K562 (cell line): ENCODE measurements at regions not wholly inside any gene's neighbourhood (a gene's known extent, or its start where the extent isn't known, plus 50 kb on each side); places are given as distances from the start of the nearest gene placed in this dataset.

Experiments used
- ATAC-seq: fragments of 200-7000 bp; cut with Tn5 transposase; 3 replicates; pipeline ENCODE4 v1.9.1; 2020; ENCODE audit warnings: moderate library complexity
- BruUV-seq: library from RNA; stranded (reverse); fragments of 400-500 nt; replicated peaks from 2 replicates; lab custom pipeline; 2021; lab: Mats Ljungman, UMichigan
- CTCF ChIA-PET: fragments of 300-600 bp; formaldehyde crosslinking; extraction: SDS; loops from one replicate; lab custom pipeline; 2021; ENCODE audit warnings: low intra/inter-chr PET ratio; lab: Yijun Ruan, JAX
- POLR2A ChIA-PET: fragments of 300-600, 350-650 bp; sonication (Branson Sonifier 250); formaldehyde crosslinking; extraction: SDS; loops from one replicate; lab custom pipeline; 2021; ENCODE audit warnings: antibody characterized with exemption, inconsistent platforms; lab: Yijun Ruan, JAX
- DNase-seq, 4 experiments: peaks; one replicate each; pipeline versions ENCODE4 v3.0.0 to v3.0.0-alpha.2; 2011 to 2018; ENCODE audit warnings: low spot score in 3 of 4, mixed read lengths in 3 of 4; ENCODE audit errors: extremely low read depth in 1 of 4
- FAIRE-seq: peaks from 2 replicates; lab custom pipeline; 2011; peaks lifted over from hg19 to GRCh38; lab: Jason Lieb, UNC
- H2AFZ ChIP-seq: 2 replicates; pipeline ENCODE4 v1.6.0; 2011; ENCODE audit warnings: low read depth, low read length, control low read depth, inconsistent platforms
- H3K27ac ChIP-seq: fragments of 200-600 bp; 3 replicates; pipeline ENCODE4 v1.8.0; 2011; ENCODE audit warnings: low read depth, mild to moderate bottlenecking, control low read depth, inconsistent platforms, low read length, moderate library complexity, mixed read lengths; ENCODE audit errors: extremely low read depth
- H3K27me3 ChIP-seq, 2 experiments: fragments of 300-600 bp in 1 of 2; 2 replicates in 1 of 2; 3 replicates in 1 of 2; pipeline versions ENCODE4 v1.6.0 to v1.8.0; 2011; ENCODE audit warnings: inconsistent platforms in 2 of 2, low read length in 2 of 2, mild to moderate bottlenecking in 1 of 2, mixed read lengths in 1 of 2, moderate library complexity in 1 of 2; ENCODE audit not compliant: control insufficient read depth in 2 of 2, insufficient read depth in 2 of 2
- H3K36me3 ChIP-seq: fragments of 300-600 bp; 3 replicates; pipeline ENCODE4 v1.8.0; 2011; ENCODE audit warnings: mild to moderate bottlenecking, low read length, inconsistent platforms; ENCODE audit not compliant: control insufficient read depth, insufficient read depth
- H3K4me1 ChIP-seq, 2 experiments: fragments of 200-600 bp in 1 of 2; replicated peaks in 1 of 2; 2 replicates in 1 of 2; 3 replicates in 1 of 2; pipeline versions ENCODE4 v1.5.1 to v1.8.0; 2011; ENCODE audit warnings: inconsistent platforms in 2 of 2, low read length in 2 of 2, mild to moderate bottlenecking in 1 of 2, mixed read lengths in 1 of 2, moderate library complexity in 1 of 2; ENCODE audit not compliant: control insufficient read depth in 2 of 2, insufficient read depth in 2 of 2
- H3K4me2 ChIP-seq: 2 replicates; pipeline ENCODE4 v1.6.1; 2011; ENCODE audit warnings: low read length, control low read depth, inconsistent platforms, mixed read lengths; ENCODE audit not compliant: insufficient read depth
- H3K4me3 ChIP-seq: fragments of 200-600 bp; sonication (generic), shearing (Covaris generic); 2 replicates; pipeline ENCODE4 v1.5.1; 2016; ENCODE audit warnings: control low read depth, inconsistent platforms
- H3K79me2 ChIP-seq: fragments of 200-600 bp; 3 replicates; pipeline ENCODE4 v1.8.0; 2011; ENCODE audit warnings: low read length, inconsistent platforms; ENCODE audit not compliant: control insufficient read depth, insufficient read depth
- H3K9ac ChIP-seq, 2 experiments: 2 replicates each; pipeline versions ENCODE4 v1.6.0 to v1.6.1; 2011; ENCODE audit warnings: low read depth in 2 of 2, low read length in 2 of 2, control low read depth in 1 of 2, inconsistent platforms in 1 of 2, mild to moderate bottlenecking in 1 of 2, mixed read lengths in 1 of 2; ENCODE audit not compliant: insufficient read depth in 1 of 2
- H3K9me1 ChIP-seq: one replicate; pipeline ENCODE4 v1.6.0; 2011; ENCODE audit warnings: inconsistent platforms, mild to moderate bottlenecking, low read length, moderate library complexity; ENCODE audit not compliant: control insufficient read depth, insufficient read depth
- H3K9me3 ChIP-seq: replicated peaks from 2 replicates; pipeline ENCODE4 v1.5.1; 2011; ENCODE audit warnings: low read depth, low read length, inconsistent platforms; ENCODE audit not compliant: control insufficient read depth, insufficient read depth
- H4K20me1 ChIP-seq: replicated peaks from 2 replicates; pipeline ENCODE4 v1.6.1; 2011; ENCODE audit warnings: low read length, inconsistent platforms, mixed read lengths; ENCODE audit not compliant: control insufficient read depth, insufficient read depth
- CBFA2T2 ChIP-seq: fragments of 450-650 bp; conservative IDR thresholded peaks from 2 replicates; pipeline ENCODE4 v1.6.1; 2017; ENCODE audit warnings: mild to moderate bottlenecking
- CHD2 ChIP-seq: IDR thresholded peaks from 2 replicates; pipeline ENCODE4 v1.6.1; 2011; ENCODE audit warnings: low read depth, low read length
- CHD4 ChIP-seq: fragments of 200-600 bp; sonication (generic); IDR thresholded peaks from 3 replicates; pipeline ENCODE4 v1.6.1; 2012; ENCODE audit warnings: low read depth, mild to moderate bottlenecking, mixed read lengths, low read length, inconsistent platforms; ENCODE audit not compliant: insufficient read depth, insufficient replicate concordance, poor library complexity, severe bottlenecking
- DMBX1 ChIP-seq: fragments of 250-450 bp; sonication (Bioruptor Pico); IDR thresholded peaks from 2 replicates; pipeline ENCODE4 v1.8.0; 2022; ENCODE audit warnings: inconsistent platforms, mild to moderate bottlenecking, moderate library complexity, borderline replicate concordance
- MCM3 ChIP-seq: fragments of 450-650 bp; IDR thresholded peaks from 2 replicates; pipeline ENCODE4 v1.6.1; 2016
- MEIS2 ChIP-seq: fragments of 450-650 bp; IDR thresholded peaks from 2 replicates; pipeline ENCODE4 v1.6.1; 2014; ENCODE audit warnings: mild to moderate bottlenecking; ENCODE audit not compliant: partially characterized antibody
- NR2F6 ChIP-seq: fragments of 450-650 bp; formaldehyde crosslinking; IDR thresholded peaks from 2 replicates; pipeline ENCODE4 v1.4.0; 2020; ENCODE audit warnings: mild to moderate bottlenecking
- PML ChIP-seq: IDR thresholded peaks from 2 replicates; pipeline ENCODE4 v1.6.1; 2012; ENCODE audit warnings: low read length, inconsistent platforms
- PRPF4 ChIP-seq: fragments of 200-400 bp; formaldehyde crosslinking; IDR thresholded peaks from one replicate; pipeline ENCODE4 v1.6.1; 2017; ENCODE audit warnings: low read length, low read depth, mild to moderate bottlenecking; ENCODE audit not compliant: insufficient read depth, poor library complexity, severe bottlenecking
- SUPT5H ChIP-seq: fragments of 450-650 bp; IDR thresholded peaks from 2 replicates; pipeline ENCODE4 v1.6.1; 2016
- TOE1 ChIP-seq, 2 experiments: fragments of 450-650 bp in 1 of 2; sonication (generic) in 1 of 2; formaldehyde crosslinking in 1 of 2; IDR thresholded peaks; 2 replicates each; pipeline versions ENCODE4 v1.7.1 to v1.8.0; 2016 to 2022; ENCODE audit warnings: borderline replicate concordance in 2 of 2, mild to moderate bottlenecking in 2 of 2, antibody characterized with exemption in 1 of 2, inconsistent platforms in 1 of 2, low read depth in 1 of 2, missing genetic modification reagents in 1 of 2, moderate library complexity in 1 of 2
- YY1 ChIP-seq, 3 experiments: IDR thresholded peaks; 2 replicates each; pipeline ENCODE4 v1.6.1; 2011; ENCODE audit warnings: low read length in 2 of 3, mild to moderate bottlenecking in 2 of 3, moderate library complexity in 2 of 3, borderline replicate concordance in 1 of 3, control low read depth in 1 of 3, low read depth in 1 of 3; ENCODE audit not compliant: insufficient read depth in 3 of 3, insufficient replicate concordance in 2 of 3, control insufficient read depth in 1 of 3, insufficient read length in 1 of 3; ENCODE audit errors: extremely low read depth in 1 of 3
- ZNF274 ChIP-seq: IDR thresholded peaks from 2 replicates; pipeline ENCODE4 v1.6.1; 2011; ENCODE audit warnings: low read depth, mild to moderate bottlenecking, low read length, moderate library complexity, borderline replicate concordance
- ZNF561 ChIP-seq: fragments of 450-650 bp; formaldehyde crosslinking; conservative IDR thresholded peaks from 2 replicates; pipeline ENCODE4 v1.4.0; 2020; ENCODE audit warnings: mild to moderate bottlenecking, moderate library complexity
- WGBS: fragments of 100-300 bp; shearing (Covaris generic); methylation state at CpG from one replicate; pipeline ENCODE4 v1.1.6; 2016; ENCODE audit warnings: low coverage, mixed read lengths; ENCODE audit not compliant: insufficient coverage; ENCODE audit errors: missing lambda C conversion rate; 5-methylcytosine and 5-hydroxymethylcytosine counted together
- in situ Hi-C: fragments of 300-500 bp; cut with MboI; formaldehyde crosslinking; loops from 4 replicates; pipeline ENCODE4 v1.15.0; 2018; ENCODE audit warnings: inconsistent platforms, mixed read lengths
- intact Hi-C: fragments of 100-400 bp; cut with micrococcal nuclease; formaldehyde crosslinking; loops from 2 replicates; pipeline ENCODE4 v1.14.2; 2022
- TF ChIP-seq, protein P1 (sequence below): fragments of 250-450 bp; sonication (Bioruptor Pico); IDR thresholded peaks from 2 replicates; pipeline ENCODE4 v1.5.0; 2022; ENCODE audit warnings: mild to moderate bottlenecking
- TF ChIP-seq, protein P2 (sequence below), 2 experiments: fragments of 450-650 bp; IDR thresholded peaks; 2 replicates each; pipeline ENCODE4 v1.6.1; 2016
- TF ChIP-seq, protein P3 (sequence below): sonication (generic); formaldehyde crosslinking; IDR thresholded peaks from 2 replicates; pipeline ENCODE4 v1.8.0; 2022; ENCODE audit warnings: mild to moderate bottlenecking, low read depth, missing genetic modification reagents

DNA sequence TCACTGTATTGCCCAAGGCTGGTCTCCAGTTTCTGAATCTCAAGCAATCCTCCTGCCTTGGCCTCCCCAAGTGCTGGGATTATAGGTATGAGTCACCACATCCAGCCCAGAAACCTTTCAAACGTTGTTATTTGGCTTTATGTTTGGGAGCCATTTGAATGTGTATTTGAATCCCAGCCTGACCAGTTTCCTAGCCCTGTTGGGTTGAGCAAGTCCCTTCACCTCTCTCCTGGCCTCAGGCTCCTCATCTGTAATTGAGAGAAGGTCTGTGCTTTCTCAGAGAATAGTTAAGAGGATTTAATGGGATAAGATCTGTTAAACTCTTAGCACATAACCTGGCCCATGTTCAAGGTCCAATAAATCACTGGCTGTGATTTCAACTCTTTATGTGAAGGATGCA lies 385.8 kb upstream of the RBFOX1 start:
- in situ Hi-C loops = no loop called here
- 0% methylated on average over 1 of the region's 1 CpG for WGBS
- ATAC-seq = no peak
- no peak overlapping the region for H2AFZ ChIP-seq
- TF ChIP-seq PRPF4 = no peak
- TF ChIP-seq ZNF561 (CRISPR knock-in tag) = no peak
- no peak for TF ChIP-seq TOE1 (IDR thresholded peaks at IDR 0.05; ENCODE audit: borderline replicate concordance)
- TF ChIP-seq TOE1 (CRISPR knock-in tag; IDR thresholded peaks at IDR 0.05; ENCODE audit: borderline replicate concordance, low read depth) = no peak
- TF ChIP-seq, protein P1, sequence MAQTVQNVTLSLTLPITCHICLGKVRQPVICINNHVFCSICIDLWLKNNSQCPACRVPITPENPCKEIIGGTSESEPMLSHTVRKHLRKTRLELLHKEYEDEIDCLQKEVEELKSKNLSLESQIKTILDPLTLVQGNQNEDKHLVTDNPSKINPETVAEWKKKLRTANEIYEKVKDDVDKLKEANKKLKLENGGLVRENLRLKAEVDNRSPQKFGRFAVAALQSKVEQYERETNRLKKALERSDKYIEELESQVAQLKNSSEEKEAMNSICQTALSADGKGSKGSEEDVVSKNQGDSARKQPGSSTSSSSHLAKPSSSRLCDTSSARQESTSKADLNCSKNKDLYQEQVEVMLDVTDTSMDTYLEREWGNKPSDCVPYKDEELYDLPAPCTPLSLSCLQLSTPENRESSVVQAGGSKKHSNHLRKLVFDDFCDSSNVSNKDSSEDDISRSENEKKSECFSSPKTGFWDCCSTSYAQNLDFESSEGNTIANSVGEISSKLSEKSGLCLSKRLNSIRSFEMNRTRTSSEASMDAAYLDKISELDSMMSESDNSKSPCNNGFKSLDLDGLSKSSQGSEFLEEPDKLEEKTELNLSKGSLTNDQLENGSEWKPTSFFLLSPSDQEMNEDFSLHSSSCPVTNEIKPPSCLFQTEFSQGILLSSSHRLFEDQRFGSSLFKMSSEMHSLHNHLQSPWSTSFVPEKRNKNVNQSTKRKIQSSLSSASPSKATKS = no peak
- TF ChIP-seq NR2F6 (CRISPR knock-in tag) = no peak
- no peak for TF ChIP-seq ZNF274
- no peak for TF ChIP-seq SUPT5H
- no peak for TF ChIP-seq YY1 (IDR thresholded peaks at IDR 0.05; ENCODE audit: borderline replicate concordance in 1 of 3, control insufficient read depth in 1 of 3, extremely low read depth in 1 of 3, insufficient read depth in 3 of 3, insufficient read length in 1 of 3, insufficient replicate concordance in 2 of 3, low read depth in 1 of 3, low read length in 2 of 3)
- no peak for TF ChIP-seq MEIS2
- TF ChIP-seq MCM3 = no peak
- no peak for TF ChIP-seq DMBX1 (CRISPR knock-in tag)
- no peak for TF ChIP-seq CHD4
- TF ChIP-seq, protein P2, sequence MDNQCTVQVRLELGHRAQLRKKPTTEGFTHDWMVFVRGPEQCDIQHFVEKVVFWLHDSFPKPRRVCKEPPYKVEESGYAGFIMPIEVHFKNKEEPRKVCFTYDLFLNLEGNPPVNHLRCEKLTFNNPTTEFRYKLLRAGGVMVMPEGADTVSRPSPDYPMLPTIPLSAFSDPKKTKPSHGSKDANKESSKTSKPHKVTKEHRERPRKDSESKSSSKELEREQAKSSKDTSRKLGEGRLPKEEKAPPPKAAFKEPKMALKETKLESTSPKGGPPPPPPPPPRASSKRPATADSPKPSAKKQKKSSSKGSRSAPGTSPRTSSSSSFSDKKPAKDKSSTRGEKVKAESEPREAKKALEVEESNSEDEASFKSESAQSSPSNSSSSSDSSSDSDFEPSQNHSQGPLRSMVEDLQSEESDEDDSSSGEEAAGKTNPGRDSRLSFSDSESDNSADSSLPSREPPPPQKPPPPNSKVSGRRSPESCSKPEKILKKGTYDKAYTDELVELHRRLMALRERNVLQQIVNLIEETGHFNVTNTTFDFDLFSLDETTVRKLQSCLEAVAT (IDR thresholded peaks at IDR 0.05) = no peak
- no peak for TF ChIP-seq CBFA2T2
- TF ChIP-seq, protein P3, sequence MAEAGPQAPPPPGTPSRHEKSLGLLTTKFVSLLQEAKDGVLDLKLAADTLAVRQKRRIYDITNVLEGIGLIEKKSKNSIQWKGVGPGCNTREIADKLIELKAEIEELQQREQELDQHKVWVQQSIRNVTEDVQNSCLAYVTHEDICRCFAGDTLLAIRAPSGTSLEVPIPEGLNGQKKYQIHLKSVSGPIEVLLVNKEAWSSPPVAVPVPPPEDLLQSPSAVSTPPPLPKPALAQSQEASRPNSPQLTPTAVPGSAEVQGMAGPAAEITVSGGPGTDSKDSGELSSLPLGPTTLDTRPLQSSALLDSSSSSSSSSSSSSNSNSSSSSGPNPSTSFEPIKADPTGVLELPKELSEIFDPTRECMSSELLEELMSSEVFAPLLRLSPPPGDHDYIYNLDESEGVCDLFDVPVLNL (CRISPR knock-in tag) = no peak
- no peak for TF ChIP-seq PML
- TF ChIP-seq CHD2 = no peak
- ChIA-PET CTCF (no interaction called here), POLR2A (interaction anchor here (0.7 kb wide), 1 partner anchor 180 kb away, joined by 3 read pairs; no protein-coding TSS in a partner anchor)
- DNase-seq = no peak
- intact Hi-C loops = no loop called here
- H3K36me3 ChIP-seq = no peaks in the 10 kb centered on the region
- H3K79me2 ChIP-seq = no peaks in the 10 kb centered on the region
- no peaks in the 10 kb centered on the region for H3K4me1 ChIP-seq
- H3K27me3 ChIP-seq = no peaks in the 10 kb centered on the region; a peak in 1 of 5 replicates
- H3K27ac ChIP-seq = no peak overlapping the region
- H4K20me1 ChIP-seq = no peaks in the 10 kb centered on the region
- H3K9me3 ChIP-seq = no peaks in the 10 kb centered on the region
- H3K4me2 ChIP-seq = no peak overlapping the region
- no peaks in the 10 kb centered on the region for H3K9me1 ChIP-seq
- no peak for FAIRE-seq
- H3K4me3 ChIP-seq = no peak overlapping the region
- no TSS peak for BruUV-seq
- H3K9ac ChIP-seq = no peak overlapping the region
